HG03442 (cell line): ENCODE measurements at regions not wholly inside any gene's neighbourhood (a gene's known extent, or its start where the extent isn't known, plus 50 kb on each side); places are given as distances from the start of the nearest gene placed in this dataset.
"Not testable (repeated sequence)": the region's sequence is repeated elsewhere in the genome, so short reads cannot be mapped to it uniquely, and the experiment has no call there.

Source experiments
- ATAC-seq: cut with Tn5 transposase; IDR thresholded peaks from one replicate; pipeline ENCODE4 v1.9.1; 2021; ENCODE audit warnings: mild to moderate bottlenecking, moderate library complexity; ENCODE audit not compliant: unreplicated experiment

- ATAC-seq = not testable (repeated sequence)
Measured at GRCh38 chr2:181737302-181737701, 57.0 kb upstream of the NEUROD1 start.

- ATAC-seq = no peak
Measured at GRCh38 chr2:181738074-181738473, 57.8 kb upstream of the NEUROD1 start.

GRCh38 chr2:181738563-181738962 is 58.2 kb upstream of the NEUROD1 start:
- no peak for ATAC-seq

GRCh38 chr2:181741756-181742155 is 61.4 kb upstream of the NEUROD1 start:
- ATAC-seq = no peak

- no peak for ATAC-seq
Measured at GRCh38 chr2:181742361-181742760, 62.0 kb upstream of the NEUROD1 start.

GRCh38 chr2:181742922-181743722 is 62.8 kb upstream of the NEUROD1 start:
- peak; percentile 62 for ATAC-seq

GRCh38 chr2:181743723-181744031 is 63.4 kb upstream of the NEUROD1 start:
- ATAC-seq = no peak

GRCh38 chr2:181745796-181746540 is 65.7 kb upstream of the NEUROD1 start:
- no peak for ATAC-seq

GRCh38 chr2:181746844-181747243 is 66.5 kb upstream of the NEUROD1 start:
- no peak for ATAC-seq

- no peak for ATAC-seq
Measured at GRCh38 chr2:181750305-181750704, 70.0 kb upstream of the NEUROD1 start.

GRCh38 chr2:181751266-181752030 is 71.1 kb upstream of the NEUROD1 start:
- no peak for ATAC-seq

GRCh38 chr2:181752301-181752700 is 72.0 kb upstream of the NEUROD1 start:
- ATAC-seq = no peak

GRCh38 chr2:181753686-181754085 is 73.4 kb upstream of the NEUROD1 start:
- no peak for ATAC-seq

- ATAC-seq = no peak
Measured at GRCh38 chr2:181754105-181754504, 73.8 kb upstream of the NEUROD1 start.

GRCh38 chr2:181755181-181755580 is 74.9 kb upstream of the NEUROD1 start:
- no peak for ATAC-seq

- ATAC-seq = no peak
Measured at GRCh38 chr2:181760521-181760920, 80.2 kb upstream of the NEUROD1 start.

GRCh38 chr2:181761175-181761574 is 80.9 kb upstream of the NEUROD1 start:
- ATAC-seq = no peak

GRCh38 chr2:181762000-181762399 is 81.7 kb upstream of the NEUROD1 start:
- ATAC-seq = no peak

GRCh38 chr2:181762848-181763247 is 82.5 kb upstream of the NEUROD1 start:
- no peak for ATAC-seq

- ATAC-seq = no peak
Measured at GRCh38 chr2:181763423-181763822, 83.1 kb upstream of the NEUROD1 start.

GRCh38 chr2:181764095-181764963 is 84.0 kb upstream of the NEUROD1 start:
- no peak for ATAC-seq
